Erythroblast (primary cell): ENCODE measurements at regions not wholly inside any gene's neighbourhood (a gene's known extent, or its start where the extent isn't known, plus 50 kb on each side); places are given as distances from the start of the nearest gene placed in this dataset.

Experiments used
- GATA1 ChIP-seq: IDR thresholded peaks from 2 replicates; pipeline ENCODE4 v1.6.1; 2011; ENCODE audit warnings: low read depth, mild to moderate bottlenecking, control low read depth, low read length, moderate library complexity
- POLR2A ChIP-seq: IDR thresholded peaks from 2 replicates; pipeline ENCODE4 v1.6.1; 2011; ENCODE audit warnings: mild to moderate bottlenecking, low read length

DNA sequence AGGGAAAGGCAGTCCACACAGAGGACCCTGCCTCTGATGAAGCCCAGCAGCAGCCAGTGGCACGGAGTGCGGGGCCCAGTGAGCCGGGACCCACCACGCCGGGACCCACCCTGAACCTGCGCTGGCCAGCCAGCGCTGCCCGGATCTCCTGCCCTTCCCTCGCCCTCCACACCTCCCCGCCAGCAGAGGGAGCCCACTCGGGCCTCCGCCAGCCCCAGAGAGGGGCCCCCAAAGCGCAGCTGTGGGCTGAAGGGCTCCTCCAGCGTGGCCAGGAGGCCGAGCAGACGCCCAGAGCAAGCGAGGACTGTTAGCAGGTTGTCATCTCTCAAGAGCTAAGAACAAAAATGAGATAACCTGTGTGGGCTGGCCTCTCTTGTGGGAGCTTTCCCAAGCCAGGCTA, 81.3 kb upstream of the ATP10A start:
- TF ChIP-seq POLR2A: no peak
- no peak for TF ChIP-seq GATA1
